Right lobe of liver (tissue), 4 donors: ENCODE measurements at regions not wholly inside any gene's neighbourhood (a gene's known extent, or its start where the extent isn't known, plus 50 kb on each side); places are given as distances from the start of the nearest gene placed in this dataset.

Experiments used
- CTCF ChIP-seq, 4 donors: fragments of 200-600 bp in 3 of 4; fragments of 450-650 bp in 1 of 4; IDR thresholded peaks; one replicate each; pipeline versions ENCODE4 v1.5.1 to v1.8.0; 2016 to 2022; ENCODE audit warnings: antibody characterized with exemption in 4 of 4, mild to moderate bottlenecking in 2 of 4
- POLR2A ChIP-seq: fragments of 450-650 bp; IDR thresholded peaks from one replicate; pipeline ENCODE4 v1.6.1; 2017; ENCODE audit warnings: antibody characterized with exemption, mild to moderate bottlenecking
- donor health status: DM: no; HTN: no; CAD: no.
- donor health status: DM: no; HTN: no; CAD: no.
- donor health status: DM: no; HTN: yes; CAD: no.

- no peak for TF ChIP-seq CTCF (IDR thresholded peaks at IDR 0.05)
- TF ChIP-seq POLR2A = no peak
These were observed 162.2 kb downstream of the GADD45G start for GRCh38 chr9:89766991-89767390.
